Adrenal gland (tissue), 9 donors: ENCODE measurements at regions not wholly inside any gene's neighbourhood (a gene's known extent, or its start where the extent isn't known, plus 50 kb on each side); places are given as distances from the start of the nearest gene placed in this dataset.

Experiments used
- DNase-seq, 7 donors: peaks; one replicate each; pipeline ENCODE4 v3.0.0-alpha.2; 2019 to 2020
- H3K27ac ChIP-seq, 5 donors: fragments of 200-600 bp; sonication (generic) in 4 of 5; 1 replicate in 3 of 5; 2 replicates in 2 of 5; pipeline versions ENCODE4 v1.5.1 to v1.8.0; 2016 to 2020; ENCODE audit warnings: mild to moderate bottlenecking in 1 of 5
- H3K27me3 ChIP-seq: fragments of 200-600 bp; 2 replicates; pipeline ENCODE4 v1.8.0; 2021
- H3K36me3 ChIP-seq, 2 donors: fragments of 200-600 bp; replicated peaks in 1 of 2; 1 replicate in 1 of 2; 2 replicates in 1 of 2; pipeline versions ENCODE4 v1.5.1 to v1.8.0; 2018 to 2022
- H3K4me1 ChIP-seq, 2 donors: fragments of 200-600 bp; replicated peaks in 1 of 2; 1 replicate in 1 of 2; 2 replicates in 1 of 2; pipeline versions ENCODE4 v1.5.1 to v1.8.0; 2018 to 2021
- H3K4me3 ChIP-seq, 4 donors: fragments of 200-600 bp; sonication (generic) in 3 of 4; one replicate each; pipeline ENCODE4 v1.5.1; 2016 to 2018
- H3K9me3 ChIP-seq, 3 donors: fragments of 200-600 bp; sonication (generic) in 1 of 3; replicated peaks in 1 of 3; 1 replicate in 2 of 3; 2 replicates in 1 of 3; pipeline versions ENCODE4 v1.5.1 to v1.8.0; 2016 to 2021
- POLR2A ChIP-seq, 2 donors: fragments of 450-650 bp; IDR thresholded peaks; one replicate each; pipeline ENCODE4 v1.6.1; 2017; ENCODE audit warnings: antibody characterized with exemption in 2 of 2, mild to moderate bottlenecking in 2 of 2, moderate library complexity in 1 of 2
- WGBS, 4 donors: extraction: QIAGEN DNeasy Blood & Tissue Kit in 2 of 4; methylation state at CpG; one replicate each; pipeline versions ENCODE4 v1.1.5 to v1.1.7; 2013 to 2017; 5-methylcytosine and 5-hydroxymethylcytosine counted together
- intact Hi-C, 2 donors: fragments of 100-400 bp; cut with DNase I; formaldehyde crosslinking; loops; one replicate each; pipeline versions ENCODE4 v1.14.1 to v1.15.0; 2022 to 2023
- TF ChIP-seq, protein P1 (sequence below), 6 experiments: fragments of 450-650 bp in 4 of 6; fragments of 200-600 bp in 2 of 6; sonication (generic) in 1 of 6; IDR thresholded peaks; 1 replicate in 5 of 6; 2 replicates in 1 of 6; pipeline versions ENCODE4 v1.5.1 to v1.8.0; 2016 to 2021; ENCODE audit warnings: antibody characterized with exemption in 6 of 6, mild to moderate bottlenecking in 2 of 6, moderate library complexity in 1 of 6
- donor health status: healthy with polysubstance abuse.
- donor health status: Bipolar disorder and iron deficiency.
- donor health status: DM: yes; HTN: yes; CAD: no.
- donor health status: DM: no; HTN: no; CAD: no.
- donor health status: DM: no; HTN: no; CAD: no.

DNA sequence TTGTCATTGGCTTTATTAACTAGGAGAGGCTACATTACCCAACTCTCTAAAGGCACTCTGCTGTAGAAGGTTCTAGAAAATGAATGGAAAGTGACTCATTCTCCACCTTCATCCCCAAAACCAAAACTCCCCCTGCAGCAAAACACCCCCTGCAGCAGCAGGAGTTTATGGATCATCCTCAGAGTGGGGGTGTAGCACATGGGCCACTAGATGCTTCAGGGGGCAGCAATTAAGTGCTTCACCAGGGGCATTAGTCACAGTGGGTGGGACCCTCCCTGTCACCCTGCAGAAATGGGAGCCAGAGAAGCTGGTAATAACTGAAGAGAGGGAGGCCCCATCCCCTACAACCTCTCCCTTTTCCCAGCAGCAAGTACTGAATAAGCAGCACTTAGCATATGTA, 64.5 kb upstream of the MED4 start:
- Histone ChIP-seq H3K27ac (peak overlapping the region in 1 of 5 donors; percentile 12), H3K9me3 (no peaks in the 10 kb centered on the region), H3K4me1 (no peaks in the 10 kb centered on the region), H3K27me3 (no peaks in the 10 kb centered on the region), H3K4me3 (no peak overlapping the region), H3K36me3 (no peaks in the 10 kb centered on the region)
- intact Hi-C loops, result no loop called here
- DNase-seq, result no peak
- TF ChIP-seq, protein P1, sequence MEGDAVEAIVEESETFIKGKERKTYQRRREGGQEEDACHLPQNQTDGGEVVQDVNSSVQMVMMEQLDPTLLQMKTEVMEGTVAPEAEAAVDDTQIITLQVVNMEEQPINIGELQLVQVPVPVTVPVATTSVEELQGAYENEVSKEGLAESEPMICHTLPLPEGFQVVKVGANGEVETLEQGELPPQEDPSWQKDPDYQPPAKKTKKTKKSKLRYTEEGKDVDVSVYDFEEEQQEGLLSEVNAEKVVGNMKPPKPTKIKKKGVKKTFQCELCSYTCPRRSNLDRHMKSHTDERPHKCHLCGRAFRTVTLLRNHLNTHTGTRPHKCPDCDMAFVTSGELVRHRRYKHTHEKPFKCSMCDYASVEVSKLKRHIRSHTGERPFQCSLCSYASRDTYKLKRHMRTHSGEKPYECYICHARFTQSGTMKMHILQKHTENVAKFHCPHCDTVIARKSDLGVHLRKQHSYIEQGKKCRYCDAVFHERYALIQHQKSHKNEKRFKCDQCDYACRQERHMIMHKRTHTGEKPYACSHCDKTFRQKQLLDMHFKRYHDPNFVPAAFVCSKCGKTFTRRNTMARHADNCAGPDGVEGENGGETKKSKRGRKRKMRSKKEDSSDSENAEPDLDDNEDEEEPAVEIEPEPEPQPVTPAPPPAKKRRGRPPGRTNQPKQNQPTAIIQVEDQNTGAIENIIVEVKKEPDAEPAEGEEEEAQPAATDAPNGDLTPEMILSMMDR (IDR thresholded peaks at IDR 0.05), result no peak
- no peak for TF ChIP-seq POLR2A (IDR thresholded peaks at IDR 0.05)

DNA sequence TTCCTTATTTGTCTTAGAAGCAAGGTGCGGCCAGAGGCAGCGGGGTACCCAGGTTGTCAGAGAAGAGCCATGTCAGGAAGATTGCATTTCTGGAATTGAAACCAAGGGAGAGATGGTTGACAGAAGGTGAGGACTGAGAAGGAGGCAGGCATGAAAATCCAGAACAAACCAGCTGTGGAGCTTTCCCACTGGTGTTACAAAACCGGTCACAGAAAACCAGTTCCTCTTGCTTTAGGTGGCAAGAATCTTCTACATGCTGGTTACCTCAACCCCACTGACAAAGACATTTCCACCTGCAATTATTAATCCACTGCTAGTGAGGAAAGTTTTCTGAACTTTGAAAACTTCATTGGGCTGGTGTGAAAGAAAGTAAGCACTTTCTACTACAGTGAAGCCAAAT, 64.0 kb upstream of the MED4 start:
- DNase-seq, result no peak
- no peaks in the 10 kb centered on the region for H3K4me1 ChIP-seq
- no peak for TF ChIP-seq POLR2A (IDR thresholded peaks at IDR 0.05)
- TF ChIP-seq, protein P1 (IDR thresholded peaks at IDR 0.05), result no peak
- H3K4me3 ChIP-seq, result no peak overlapping the region
- no peaks in the 10 kb centered on the region for H3K27me3 ChIP-seq
- H3K9me3 ChIP-seq, result no peaks in the 10 kb centered on the region
- intact Hi-C loops, result no loop called here
- peak overlapping the region in 1 of 5 donors; percentile 35 for H3K27ac ChIP-seq
- 79 to 90% (median 86%) methylated on average over 3 of the region's 3 CpGs for WGBS, 4 donors
- H3K36me3 ChIP-seq, result no peaks in the 10 kb centered on the region

DNA sequence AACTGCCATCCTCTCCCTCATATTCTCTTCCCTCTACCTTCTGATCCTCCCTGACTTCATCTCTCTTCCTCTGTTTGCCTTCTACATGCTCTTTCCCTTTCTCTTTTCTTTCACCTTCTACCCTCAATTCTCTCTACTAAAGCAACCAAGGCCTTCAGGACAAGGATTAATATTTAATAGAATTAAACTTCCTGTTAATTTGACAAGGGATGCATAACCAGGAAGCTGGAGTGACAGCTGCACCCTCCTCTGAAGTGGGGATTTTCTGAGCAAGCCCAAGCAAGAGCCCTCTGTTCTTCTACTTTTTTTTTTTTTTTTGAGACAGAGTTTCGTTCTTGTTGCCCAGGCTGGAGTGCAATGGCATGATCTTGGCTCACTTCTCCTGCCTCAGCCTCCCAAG, 63.4 kb upstream of the MED4 start:
- 64 to 74% (median 67%) methylated on average over 1 of the region's 1 CpG for WGBS, 4 donors
- Histone ChIP-seq H3K4me1 (no peaks in the 10 kb centered on the region), H3K9me3 (no peaks in the 10 kb centered on the region), H3K27me3 (no peaks in the 10 kb centered on the region), H3K27ac (no peak overlapping the region), H3K4me3 (no peak overlapping the region), H3K36me3 (no peaks in the 10 kb centered on the region)
- intact Hi-C loops, result no loop called here
- DNase-seq, result no peak
- TF ChIP-seq, protein P1 (IDR thresholded peaks at IDR 0.05), result no peak
- TF ChIP-seq POLR2A (IDR thresholded peaks at IDR 0.05), result no peak

DNA sequence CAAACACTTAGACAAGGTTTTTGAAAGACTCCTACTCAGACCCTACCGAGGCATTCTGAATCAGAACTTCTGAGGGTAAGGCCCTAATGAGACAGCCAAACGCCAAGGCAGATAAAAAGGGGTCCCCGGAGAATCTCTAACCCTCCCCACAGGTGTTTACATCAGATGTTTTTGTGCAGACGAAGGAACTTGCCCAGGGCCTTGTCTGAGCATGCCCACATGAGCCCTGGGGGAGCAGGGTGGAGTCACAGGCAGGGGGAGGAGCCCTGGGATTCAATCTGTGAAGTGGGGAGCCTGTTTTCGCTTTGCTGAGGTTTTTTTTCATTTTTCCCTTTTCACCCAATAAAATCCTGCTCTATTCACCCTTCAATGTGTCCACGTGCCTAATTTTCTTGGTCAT, 61.6 kb upstream of the MED4 start:
- Histone ChIP-seq H3K27me3 (no peaks in the 10 kb centered on the region), H3K27ac (no peak overlapping the region), H3K9me3 (no peaks in the 10 kb centered on the region), H3K4me1 (no peaks in the 10 kb centered on the region), H3K4me3 (no peak overlapping the region), H3K36me3 (no peaks in the 10 kb centered on the region)
- intact Hi-C loops, result no loop called here
- WGBS, 4 donors, result 83 to 92% (median 88%) methylated on average over 6 of the region's 6 CpGs
- DNase-seq, result no peak
- no peak for TF ChIP-seq POLR2A (IDR thresholded peaks at IDR 0.05)
- TF ChIP-seq, protein P1 (IDR thresholded peaks at IDR 0.05), result no peak
